ENCODE measurements at regions not wholly inside any gene's neighbourhood (a gene's known extent, or its start where the extent isn't known, plus 50 kb on each side); places are given as distances from the start of the nearest gene placed in this dataset.

- no peak overlapping the region for H2BK120ac ChIP-seq (replicated peaks; ENCODE audit: low read depth, low read length)
- H3K4me3 ChIP-seq (ENCODE audit: extremely low read depth in 1 of 4, insufficient read depth in 2 of 4, low read depth in 3 of 4, low read length in 4 of 4), result no peak overlapping the region
- no peak overlapping the region for H3K4me2 ChIP-seq (ENCODE audit: insufficient read depth in 1 of 2, low read depth in 2 of 2, low read length in 2 of 2)
- no peaks in the 10 kb centered on the region for H3K4me1 ChIP-seq (replicated peaks in 1 of 4; ENCODE audit: control insufficient read depth in 3 of 4, insufficient read depth in 4 of 4, low read length in 3 of 4)
- H3K36me3 ChIP-seq (ENCODE audit: control insufficient read depth in 2 of 4, insufficient read depth in 4 of 4, low read length in 3 of 4), result no peaks in the 10 kb centered on the region
- no peak overlapping the region for H2AK5ac ChIP-seq (ENCODE audit: low read depth, low read length)
- CTCF ChIA-PET (ENCODE audit: partially characterized antibody), result no interaction called here
- no peaks in the 10 kb centered on the region for H3K27me3 ChIP-seq (replicated peaks in 1 of 4; ENCODE audit: control insufficient read depth in 3 of 4, extremely low read depth in 1 of 4, insufficient read depth in 3 of 4, low read length in 3 of 4)
- H4K91ac ChIP-seq (replicated peaks; ENCODE audit: insufficient read length, low read length), result no peak overlapping the region
- no peak overlapping the region for H2BK12ac ChIP-seq (ENCODE audit: low read depth, low read length)
- H3K14ac ChIP-seq (ENCODE audit: insufficient read length), result no peak overlapping the region
- no peaks in the 10 kb centered on the region for H4K20me1 ChIP-seq (replicated peaks in 1 of 2; ENCODE audit: control insufficient read depth in 1 of 2, insufficient read depth in 2 of 2, low read length in 2 of 2)
- no peak for FAIRE-seq
- H3K23me2 ChIP-seq (ENCODE audit: low read depth, low read length), result no peaks in the 10 kb centered on the region
- no peak overlapping the region for H2AFZ ChIP-seq (ENCODE audit: low read length)
- H3K18ac ChIP-seq (ENCODE audit: extremely low read depth, low read length), result no peak overlapping the region
- no peak overlapping the region for H3K9ac ChIP-seq (replicated peaks in 1 of 4; ENCODE audit: extremely low read depth in 1 of 4, low read depth in 3 of 4, low read length in 3 of 4)
- H4K8ac ChIP-seq (ENCODE audit: extremely low read depth, insufficient read depth, low read length), result no peak overlapping the region
- H3K4ac ChIP-seq (replicated peaks; ENCODE audit: insufficient read length, low read depth, low read length), result no peak overlapping the region
- no peak overlapping the region for H3K23ac ChIP-seq (ENCODE audit: insufficient read length)
- POLR2A ChIA-PET (ENCODE audit: partially characterized antibody), result no interaction called here
- no peaks in the 10 kb centered on the region for H3K79me2 ChIP-seq (ENCODE audit: control insufficient read depth in 1 of 2, insufficient read depth in 2 of 2, low read length in 2 of 2)
- no peak overlapping the region for H4K5ac ChIP-seq (ENCODE audit: insufficient read length, low read depth, low read length)
- H3K9me3 ChIP-seq (ENCODE audit: insufficient read depth in 2 of 2, low read depth in 1 of 2, low read length in 1 of 2), result no peaks in the 10 kb centered on the region
- H3K56ac ChIP-seq (replicated peaks; ENCODE audit: insufficient read length, low read depth, low read length), result no peak overlapping the region
- no peak overlapping the region for H2BK20ac ChIP-seq (ENCODE audit: low read length)
- TF ChIP-seq JUN (IDR thresholded peaks at IDR 0.05; ENCODE audit: low read depth, low read length), result no peak
- TF ChIP-seq HDAC6 (IDR thresholded peaks at IDR 0.05; ENCODE audit: low read depth, low read length), result no peak
- TF ChIP-seq ZNF274 (IDR thresholded peaks at IDR 0.05; ENCODE audit: borderline replicate concordance, extremely low read depth, low read length), result no peak
- TF ChIP-seq POU5F1 (IDR thresholded peaks at IDR 0.05; ENCODE audit: low read depth, low read length), result no peak
- TF ChIP-seq EGR1 (IDR thresholded peaks at IDR 0.05; ENCODE audit: borderline replicate concordance, low read depth, low read length), result no peak
- no peak for TF ChIP-seq GABPA (IDR thresholded peaks at IDR 0.05; ENCODE audit: borderline replicate concordance, insufficient read depth, low read length)
- TF ChIP-seq TBP (IDR thresholded peaks at IDR 0.05; ENCODE audit: low read depth, low read length), result no peak
- TF ChIP-seq SIX5 (IDR thresholded peaks at IDR 0.05; ENCODE audit: low read depth, low read length), result no peak
- H2BK5ac ChIP-seq (ENCODE audit: low read depth, low read length), result no peak overlapping the region
- no peak overlapping the region for H2BK15ac ChIP-seq (ENCODE audit: low read length)
- H3K79me1 ChIP-seq (ENCODE audit: low read depth, low read length), result no peaks in the 10 kb centered on the region
- DNase-seq (ENCODE audit: low read depth in 1 of 2, low spot score in 2 of 2), result no peak
- 93% methylated on average over 3 of the region's 3 CpGs; no CpG with 5 or more reads in 1 of the 2 experiments for WGBS, 2 experiments (ENCODE audit: extremely low coverage in 1 of 2, insufficient coverage in 1 of 2, insufficient read length in 1 of 2, insufficient replicate concordance in 2 of 2, low coverage in 1 of 2, low lambda C conversion rate in 2 of 2, missing lambda C conversion rate in 1 of 2)
- H3K27ac ChIP-seq (ENCODE audit: low read depth, low read length), result no peak overlapping the region
Observed at GRCh38 chr3:88572450-88572849, 422.7 kb downstream of the C3orf38 start.

All from H1 (cell line).